Astrocyte (in vitro differentiated cells and primary cell): ENCODE measurements at regions not wholly inside any gene's neighbourhood (a gene's known extent, or its start where the extent isn't known, plus 50 kb on each side); places are given as distances from the start of the nearest gene placed in this dataset.

Experiments used
- DNase-seq: peaks from one replicate; pipeline ENCODE4 v3.0.0-alpha.2; 2010; ENCODE audit warnings: low read depth
- FAIRE-seq: peaks from 2 replicates; lab custom pipeline; 2011; peaks lifted over from hg19 to GRCh38; lab: Jason Lieb, UNC
- H2AFZ ChIP-seq: 2 replicates; pipeline ENCODE4 v1.6.0; 2012; ENCODE audit warnings: low read depth, low read length, inconsistent platforms
- H3K27ac ChIP-seq: 2 replicates; pipeline ENCODE4 v1.5.1; 2011; ENCODE audit warnings: low read depth, low read length, inconsistent platforms
- H3K27me3 ChIP-seq: 2 replicates; pipeline ENCODE4 v1.6.0; 2011; ENCODE audit warnings: low read length, inconsistent platforms; ENCODE audit not compliant: insufficient read depth
- H3K36me3 ChIP-seq: 2 replicates; pipeline ENCODE4 v1.5.1; 2011; ENCODE audit warnings: low read length, inconsistent platforms; ENCODE audit not compliant: insufficient read depth
- H3K4me1 ChIP-seq: 2 replicates; pipeline ENCODE4 v1.5.1; 2011; ENCODE audit warnings: low read length, inconsistent platforms; ENCODE audit not compliant: insufficient read depth
- H3K4me2 ChIP-seq: 2 replicates; pipeline ENCODE4 v1.6.0; 2012; ENCODE audit warnings: low read length, inconsistent platforms
- H3K4me3 ChIP-seq: 2 replicates; pipeline ENCODE4 v1.5.1; 2011; ENCODE audit warnings: low read depth, mild to moderate bottlenecking, low read length, inconsistent platforms; ENCODE audit not compliant: insufficient read depth
- H3K79me2 ChIP-seq: 2 replicates; pipeline ENCODE4 v1.6.0; 2012; ENCODE audit warnings: mild to moderate bottlenecking, low read length, inconsistent platforms; ENCODE audit not compliant: insufficient read depth
- H3K9ac ChIP-seq: 2 replicates; pipeline ENCODE4 v1.6.0; 2012; ENCODE audit warnings: mild to moderate bottlenecking, low read length, inconsistent platforms
- H3K9me3 ChIP-seq: 2 replicates; pipeline ENCODE4 v1.5.1; 2012; ENCODE audit warnings: low read depth, mild to moderate bottlenecking, low read length, inconsistent platforms; ENCODE audit not compliant: insufficient read depth
- H4K20me1 ChIP-seq: 2 replicates; pipeline ENCODE4 v1.6.0; 2012; ENCODE audit warnings: low read length, inconsistent platforms; ENCODE audit not compliant: insufficient read depth
- H3K27ac Mint-ChIP-seq: one replicate; pipeline ENCODE4 v1.8.0; 2021; ENCODE audit warnings: mild to moderate bottlenecking, mixed read lengths; ENCODE audit not compliant: unreplicated experiment
- H3K27me3 Mint-ChIP-seq: one replicate; pipeline ENCODE4 v1.8.0; 2021; ENCODE audit warnings: low read depth, mixed read lengths; ENCODE audit not compliant: unreplicated experiment
- H3K36me3 Mint-ChIP-seq: one replicate; pipeline ENCODE4 v1.8.0; 2021; ENCODE audit warnings: low read depth, mixed read lengths; ENCODE audit not compliant: unreplicated experiment
- H3K4me1 Mint-ChIP-seq: one replicate; pipeline ENCODE4 v1.8.0; 2021; ENCODE audit warnings: low read depth, mixed read lengths; ENCODE audit not compliant: unreplicated experiment
- H3K4me3 Mint-ChIP-seq: one replicate; pipeline ENCODE4 v1.8.0; 2021; ENCODE audit warnings: mild to moderate bottlenecking, moderate library complexity, mixed read lengths; ENCODE audit not compliant: unreplicated experiment
- H3K9me3 Mint-ChIP-seq: one replicate; pipeline ENCODE4 v1.8.0; 2021; ENCODE audit warnings: mild to moderate bottlenecking, mixed read lengths; ENCODE audit not compliant: unreplicated experiment
- EZH2 ChIP-seq: IDR thresholded peaks from 2 replicates; pipeline ENCODE4 v1.6.1; 2012; ENCODE audit warnings: mild to moderate bottlenecking, low read length, inconsistent platforms; ENCODE audit not compliant: insufficient read depth
- TF ChIP-seq, protein P1 (sequence below): IDR thresholded peaks from 2 replicates; pipeline ENCODE4 v1.5.1; 2011; ENCODE audit warnings: low read depth, mild to moderate bottlenecking, inconsistent platforms, low read length, moderate library complexity; ENCODE audit not compliant: insufficient read depth

DNA sequence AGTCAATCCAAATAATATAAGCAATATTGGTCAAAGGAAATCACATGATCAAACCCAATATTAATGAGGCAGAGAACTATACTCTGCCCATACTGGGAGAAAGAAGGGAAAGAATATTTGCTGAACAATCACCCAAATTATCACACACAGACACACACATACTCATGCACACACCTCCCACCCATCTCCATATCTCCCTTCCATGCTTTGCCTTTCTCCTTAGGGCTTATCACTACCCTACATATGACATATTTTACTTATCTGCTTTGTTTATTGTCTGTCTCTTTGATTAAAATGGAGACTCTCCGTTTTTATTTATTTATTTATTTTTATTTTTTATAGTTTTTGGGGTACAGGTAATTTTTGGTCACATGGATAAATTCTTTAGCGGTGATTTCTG lies 112.9 kb upstream of the NHS start:
- H3K27me3 Mint-ChIP-seq = no peaks in the 10 kb centered on the region
- Histone ChIP-seq H3K9ac (no peak overlapping the region), H3K36me3 (no peaks in the 10 kb centered on the region), H3K4me2 (no peak overlapping the region), H4K20me1 (no peaks in the 10 kb centered on the region), H3K79me2 (no peaks in the 10 kb centered on the region), H2AFZ (no peak overlapping the region), H3K4me1 (no peaks in the 10 kb centered on the region), H3K27ac (no peak overlapping the region), H3K9me3 (no peaks in the 10 kb centered on the region), H3K27me3 (no peaks in the 10 kb centered on the region), H3K4me3 (no peak overlapping the region)
- H3K36me3 Mint-ChIP-seq = no peaks in the 10 kb centered on the region
- H3K27ac Mint-ChIP-seq = no peak overlapping the region
- DNase-seq = no peak
- no peak for FAIRE-seq
- H3K4me1 Mint-ChIP-seq = no peaks in the 10 kb centered on the region
- H3K9me3 Mint-ChIP-seq = peaks cover 3% of the 10 kb centered on the region
- H3K4me3 Mint-ChIP-seq = no peak overlapping the region
- no peak for TF ChIP-seq EZH2
- TF ChIP-seq, protein P1, sequence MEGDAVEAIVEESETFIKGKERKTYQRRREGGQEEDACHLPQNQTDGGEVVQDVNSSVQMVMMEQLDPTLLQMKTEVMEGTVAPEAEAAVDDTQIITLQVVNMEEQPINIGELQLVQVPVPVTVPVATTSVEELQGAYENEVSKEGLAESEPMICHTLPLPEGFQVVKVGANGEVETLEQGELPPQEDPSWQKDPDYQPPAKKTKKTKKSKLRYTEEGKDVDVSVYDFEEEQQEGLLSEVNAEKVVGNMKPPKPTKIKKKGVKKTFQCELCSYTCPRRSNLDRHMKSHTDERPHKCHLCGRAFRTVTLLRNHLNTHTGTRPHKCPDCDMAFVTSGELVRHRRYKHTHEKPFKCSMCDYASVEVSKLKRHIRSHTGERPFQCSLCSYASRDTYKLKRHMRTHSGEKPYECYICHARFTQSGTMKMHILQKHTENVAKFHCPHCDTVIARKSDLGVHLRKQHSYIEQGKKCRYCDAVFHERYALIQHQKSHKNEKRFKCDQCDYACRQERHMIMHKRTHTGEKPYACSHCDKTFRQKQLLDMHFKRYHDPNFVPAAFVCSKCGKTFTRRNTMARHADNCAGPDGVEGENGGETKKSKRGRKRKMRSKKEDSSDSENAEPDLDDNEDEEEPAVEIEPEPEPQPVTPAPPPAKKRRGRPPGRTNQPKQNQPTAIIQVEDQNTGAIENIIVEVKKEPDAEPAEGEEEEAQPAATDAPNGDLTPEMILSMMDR = no peak

DNA sequence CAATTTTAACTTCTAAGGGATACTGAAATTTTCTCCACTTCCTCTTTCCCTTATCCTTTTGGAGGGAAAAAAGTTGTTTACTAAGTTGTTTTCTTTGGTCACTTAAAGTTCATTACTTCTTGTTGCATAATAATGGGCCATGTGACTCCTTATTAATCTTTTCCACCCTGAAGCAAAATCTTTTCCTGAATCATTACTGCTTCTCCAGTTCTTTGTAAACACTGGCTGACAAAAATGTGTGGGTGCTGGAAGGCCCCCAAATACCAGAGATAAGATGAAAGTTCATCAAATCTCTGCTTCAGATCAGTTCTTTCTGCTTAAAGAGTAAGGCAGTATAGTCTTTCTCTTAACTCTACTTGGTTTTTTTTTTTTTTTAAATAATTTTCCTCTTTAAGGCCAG lies 108.9 kb upstream of the NHS start:
- no peaks in the 10 kb centered on the region for H3K4me1 Mint-ChIP-seq
- Histone ChIP-seq H4K20me1 (no peaks in the 10 kb centered on the region), H3K4me3 (no peak overlapping the region), H3K27ac (no peak overlapping the region), H3K4me1 (no peaks in the 10 kb centered on the region), H3K9ac (no peak overlapping the region), H2AFZ (no peak overlapping the region), H3K36me3 (no peaks in the 10 kb centered on the region), H3K9me3 (no peaks in the 10 kb centered on the region), H3K4me2 (no peak overlapping the region), H3K27me3 (no peaks in the 10 kb centered on the region), H3K79me2 (no peaks in the 10 kb centered on the region)
- TF ChIP-seq EZH2 = no peak
- TF ChIP-seq, protein P1 = no peak
- no peak overlapping the region for H3K4me3 Mint-ChIP-seq
- H3K27ac Mint-ChIP-seq = no peak overlapping the region
- H3K27me3 Mint-ChIP-seq = peaks cover 4% of the 10 kb centered on the region
- H3K36me3 Mint-ChIP-seq = no peaks in the 10 kb centered on the region
- FAIRE-seq (no peak), DNase-seq (peak; percentile 54)
- H3K9me3 Mint-ChIP-seq = peaks cover 3% of the 10 kb centered on the region

DNA sequence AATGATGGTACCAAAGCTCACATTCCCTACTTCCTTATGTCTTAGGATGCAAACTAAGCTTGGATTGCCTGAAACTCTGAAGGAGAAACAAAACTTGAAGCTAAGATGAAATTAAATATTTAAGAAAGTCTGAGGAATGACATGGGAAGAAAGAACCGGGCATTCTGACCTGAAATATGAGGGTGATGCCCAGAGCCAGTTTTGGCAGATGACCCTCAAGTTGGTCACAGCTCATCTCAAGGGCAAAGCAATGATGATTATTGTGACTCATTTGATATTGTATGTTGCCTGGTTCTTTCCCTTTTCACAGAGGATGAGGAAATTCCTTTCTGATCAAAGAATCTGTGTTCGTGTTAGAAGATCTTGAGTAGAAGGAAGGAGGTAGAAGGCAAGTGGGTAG lies 96.0 kb upstream of the NHS start:
- H3K4me1 ChIP-seq = no peaks in the 10 kb centered on the region
- Mint-ChIP-seq H3K27me3 (peaks cover 6% of the 10 kb centered on the region), H3K4me1 (no peaks in the 10 kb centered on the region), H3K27ac (no peak overlapping the region), H3K36me3 (no peaks in the 10 kb centered on the region), H3K9me3 (peaks cover 3% of the 10 kb centered on the region), H3K4me3 (no peak overlapping the region)
- H4K20me1 ChIP-seq = no peaks in the 10 kb centered on the region
- no peaks in the 10 kb centered on the region for H3K9me3 ChIP-seq
- no peak overlapping the region for H2AFZ ChIP-seq
- no peak overlapping the region for H3K27ac ChIP-seq
- no peak overlapping the region for H3K4me2 ChIP-seq
- FAIRE-seq = no peak
- no peak for DNase-seq
- no peaks in the 10 kb centered on the region for H3K27me3 ChIP-seq
- H3K79me2 ChIP-seq = no peaks in the 10 kb centered on the region
- no peak overlapping the region for H3K9ac ChIP-seq
- H3K36me3 ChIP-seq = no peaks in the 10 kb centered on the region
- H3K4me3 ChIP-seq = no peak overlapping the region
- TF ChIP-seq, protein P1 = no peak
- no peak for TF ChIP-seq EZH2
